ENCODE measurements at regions not wholly inside any gene's neighbourhood (a gene's known extent, or its start where the extent isn't known, plus 50 kb on each side); places are given as distances from the start of the nearest gene placed in this dataset.

DNA sequence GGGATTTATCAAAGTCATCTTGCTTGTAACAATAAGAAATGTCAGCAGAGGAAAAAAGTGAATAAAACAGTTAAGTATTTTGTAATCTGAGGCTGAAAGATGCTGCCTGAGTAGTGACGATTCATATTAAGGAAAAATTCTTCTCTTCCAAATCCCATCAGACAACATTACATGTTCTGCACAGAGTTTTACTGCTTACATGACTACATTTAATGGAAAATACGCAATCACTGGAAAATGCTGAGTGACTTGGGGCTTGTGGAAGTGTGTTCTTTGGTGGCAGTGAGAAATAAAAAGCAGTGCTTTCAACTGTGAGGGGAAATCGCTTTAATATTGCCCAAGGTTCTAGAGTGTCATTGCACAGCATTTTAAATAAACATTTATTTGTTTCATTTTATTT is 1025.2 kb upstream of the GOT2 start:
- Histone ChIP-seq H3K79me2 (ENCODE audit: insufficient read depth, low read length) (no peaks in the 10 kb centered on the region), H4K20me1 (ENCODE audit: insufficient read depth, low read length) (no peaks in the 10 kb centered on the region), H3K4me2 (ENCODE audit: insufficient read depth, low read length) (no peak overlapping the region), H3K4me1 (ENCODE audit: insufficient read depth, low read length) (no peaks in the 10 kb centered on the region), H2AFZ (ENCODE audit: low read length) (no peak overlapping the region), H3K9me3 (ENCODE audit: low read depth, low read length) (no peaks in the 10 kb centered on the region), H3K4me3 (ENCODE audit: insufficient read depth, low read length) (no peak overlapping the region), H3K27me3 (ENCODE audit: insufficient read depth, low read length) (no peaks in the 10 kb centered on the region), H3K27ac (ENCODE audit: low read depth, low read length) (no peak overlapping the region), H3K36me3 (ENCODE audit: insufficient read depth, low read length) (no peaks in the 10 kb centered on the region)
- no peak for TF ChIP-seq CTCF (IDR thresholded peaks at IDR 0.05; ENCODE audit: extremely low read depth, low read depth, low read length)
- no peak for DNase-seq (ENCODE audit: insufficient read length, low spot score, missing footprints)

DNA sequence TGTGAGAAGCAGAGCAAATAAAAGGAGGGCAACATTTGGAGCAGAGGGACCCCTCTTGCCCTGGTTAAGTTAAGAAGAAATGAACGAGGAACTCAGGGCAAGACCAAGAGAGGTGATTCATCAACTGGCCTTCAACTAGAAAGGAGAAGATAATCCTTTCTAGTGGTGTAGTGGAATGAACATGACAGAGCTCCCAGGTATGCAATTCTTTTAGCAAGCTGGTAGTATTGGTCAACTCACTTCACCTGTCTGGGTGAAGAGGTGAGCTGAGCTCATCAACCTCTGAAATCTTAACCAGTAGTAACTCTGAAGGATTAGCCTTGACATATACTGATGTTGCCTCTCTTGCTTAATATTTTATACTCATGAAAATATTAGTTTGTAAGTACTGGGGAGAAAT is 1024.7 kb upstream of the GOT2 start:
- Histone ChIP-seq H4K20me1 (ENCODE audit: insufficient read depth, low read length) (no peaks in the 10 kb centered on the region), H3K9me3 (ENCODE audit: low read depth, low read length) (no peaks in the 10 kb centered on the region), H3K79me2 (ENCODE audit: insufficient read depth, low read length) (no peaks in the 10 kb centered on the region), H3K36me3 (ENCODE audit: insufficient read depth, low read length) (no peaks in the 10 kb centered on the region), H3K27ac (ENCODE audit: low read depth, low read length) (no peak overlapping the region), H3K4me2 (ENCODE audit: insufficient read depth, low read length) (no peak overlapping the region), H3K4me1 (ENCODE audit: insufficient read depth, low read length) (no peaks in the 10 kb centered on the region), H3K4me3 (ENCODE audit: insufficient read depth, low read length) (no peak overlapping the region), H3K27me3 (ENCODE audit: insufficient read depth, low read length) (no peaks in the 10 kb centered on the region), H2AFZ (ENCODE audit: low read length) (no peak overlapping the region)
- no peak for DNase-seq (ENCODE audit: insufficient read length, low spot score, missing footprints)
- no peak for TF ChIP-seq CTCF (IDR thresholded peaks at IDR 0.05; ENCODE audit: extremely low read depth, low read depth, low read length)

DNA sequence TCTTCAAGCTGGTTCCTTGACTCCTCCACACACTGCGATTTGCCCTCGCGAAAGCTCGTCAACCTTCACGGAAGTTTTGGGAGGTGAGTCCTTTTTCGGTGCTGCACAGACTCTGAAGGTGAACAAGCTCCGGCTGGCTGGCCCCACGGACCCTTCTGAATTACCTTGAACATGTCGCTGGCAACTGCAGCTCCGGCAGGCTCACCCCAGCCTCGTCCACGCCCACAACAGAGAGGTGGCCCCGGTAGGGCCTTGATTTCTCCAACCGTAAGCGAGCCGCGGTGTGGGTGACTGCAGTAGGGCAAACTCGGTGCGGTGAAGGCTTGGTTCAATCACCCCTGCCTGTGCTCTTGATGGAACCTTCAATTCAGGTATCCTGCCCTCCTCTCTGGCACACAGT is 1020.7 kb upstream of the GOT2 start:
- Histone ChIP-seq H3K79me2 (ENCODE audit: insufficient read depth, low read length) (no peaks in the 10 kb centered on the region), H3K4me2 (ENCODE audit: insufficient read depth, low read length) (no peak overlapping the region), H3K4me1 (ENCODE audit: insufficient read depth, low read length) (no peaks in the 10 kb centered on the region), H4K20me1 (ENCODE audit: insufficient read depth, low read length) (no peaks in the 10 kb centered on the region), H3K36me3 (ENCODE audit: insufficient read depth, low read length) (no peaks in the 10 kb centered on the region), H3K9me3 (ENCODE audit: low read depth, low read length) (no peaks in the 10 kb centered on the region), H3K27ac (ENCODE audit: low read depth, low read length) (no peak overlapping the region), H2AFZ (ENCODE audit: low read length) (no peak overlapping the region), H3K4me3 (ENCODE audit: insufficient read depth, low read length) (no peak overlapping the region), H3K27me3 (ENCODE audit: insufficient read depth, low read length) (no peaks in the 10 kb centered on the region)
- no peak for DNase-seq (ENCODE audit: insufficient read length, low spot score, missing footprints)
- TF ChIP-seq CTCF (IDR thresholded peaks at IDR 0.05; ENCODE audit: extremely low read depth, low read depth, low read length): no peak

GRCh38 chr16:59749662-59750336 is 1015.7 kb upstream of the GOT2 start:
- Histone ChIP-seq H3K36me3 (ENCODE audit: insufficient read depth, low read length) (no peaks in the 10 kb centered on the region), H3K4me3 (ENCODE audit: insufficient read depth, low read length) (no peak overlapping the region), H2AFZ (ENCODE audit: low read length) (no peak overlapping the region), H4K20me1 (ENCODE audit: insufficient read depth, low read length) (no peaks in the 10 kb centered on the region), H3K79me2 (ENCODE audit: insufficient read depth, low read length) (no peaks in the 10 kb centered on the region), H3K27me3 (ENCODE audit: insufficient read depth, low read length) (no peaks in the 10 kb centered on the region), H3K27ac (ENCODE audit: low read depth, low read length) (no peak overlapping the region), H3K4me2 (ENCODE audit: insufficient read depth, low read length) (no peak overlapping the region), H3K4me1 (ENCODE audit: insufficient read depth, low read length) (no peaks in the 10 kb centered on the region), H3K9me3 (ENCODE audit: low read depth, low read length) (no peaks in the 10 kb centered on the region)
- no peak for DNase-seq (ENCODE audit: insufficient read length, low spot score, missing footprints)
- no peak for TF ChIP-seq CTCF (IDR thresholded peaks at IDR 0.05; ENCODE audit: extremely low read depth, low read depth, low read length)
